ENCODE measurements at regions not wholly inside any gene's neighbourhood (a gene's known extent, or its start where the extent isn't known, plus 50 kb on each side); places are given as distances from the start of the nearest gene placed in this dataset.

GRCh38 chr16:86157616-86158247 is 258.8 kb downstream of the IRF8 start:
- no peak for TF ChIP-seq CEBPB (IDR thresholded peaks at IDR 0.05)
- no peak for TF ChIP-seq EP300 (IDR thresholded peaks at IDR 0.05; ENCODE audit: borderline replicate concordance)
- TF ChIP-seq EGR1 (IDR thresholded peaks at IDR 0.05): no peak
- no peak for TF ChIP-seq NFIC (IDR thresholded peaks at IDR 0.05)
- TF ChIP-seq USF1 (IDR thresholded peaks at IDR 0.05): no peak
- no peak for TF ChIP-seq TCF12 (IDR thresholded peaks at IDR 0.05; ENCODE audit: low read depth)
- TF ChIP-seq FOXM1 (IDR thresholded peaks at IDR 0.05; ENCODE audit: borderline replicate concordance, low read depth): no peak
- TF ChIP-seq YY1 (IDR thresholded peaks at IDR 0.05; ENCODE audit: low read depth): no peak
- TF ChIP-seq RAD21 (IDR thresholded peaks at IDR 0.05; ENCODE audit: low read depth): no peak
- no peak for TF ChIP-seq MAX (IDR thresholded peaks at IDR 0.05)

Data from Ishikawa (cell line).